Muscle of leg (tissue), 3 donors: ENCODE measurements at regions not wholly inside any gene's neighbourhood (a gene's known extent, or its start where the extent isn't known, plus 50 kb on each side); places are given as distances from the start of the nearest gene placed in this dataset.
"Not testable (repeated sequence)": the region's sequence is repeated elsewhere in the genome, so short reads cannot be mapped to it uniquely, and the experiment has no call there.

Source experiments
- DNase-seq: peaks from one replicate; pipeline ENCODE4 v3.0.0; 2013
- H3K27ac ChIP-seq: one replicate; pipeline ENCODE4 v1.5.1; 2013; ENCODE audit warnings: mild to moderate bottlenecking, low read length, control low read depth
- H3K27me3 ChIP-seq: one replicate; pipeline ENCODE4 v1.6.1; 2013; ENCODE audit warnings: low read length; ENCODE audit not compliant: control insufficient read depth, insufficient read depth
- H3K36me3 ChIP-seq: one replicate; pipeline ENCODE4 v1.6.1; 2013; ENCODE audit warnings: low read length; ENCODE audit not compliant: control insufficient read depth, insufficient read depth
- H3K4me1 ChIP-seq: one replicate; pipeline ENCODE4 v1.6.1; 2013; ENCODE audit warnings: low read length; ENCODE audit not compliant: control insufficient read depth, insufficient read depth
- H3K4me3 ChIP-seq: one replicate; pipeline ENCODE4 v1.5.1; 2013; ENCODE audit warnings: low read length, control low read depth
- H3K9me3 ChIP-seq: replicated peaks from 2 replicates; pipeline ENCODE4 v1.6.1; 2013; ENCODE audit warnings: low read depth, low read length; ENCODE audit not compliant: control insufficient read depth
- WGBS: methylation state at CpG from one replicate; pipeline ENCODE4 v1.1.5; 2013; ENCODE audit warnings: missing lambda C conversion rate; ENCODE audit not compliant: insufficient coverage; 5-methylcytosine and 5-hydroxymethylcytosine counted together

DNA sequence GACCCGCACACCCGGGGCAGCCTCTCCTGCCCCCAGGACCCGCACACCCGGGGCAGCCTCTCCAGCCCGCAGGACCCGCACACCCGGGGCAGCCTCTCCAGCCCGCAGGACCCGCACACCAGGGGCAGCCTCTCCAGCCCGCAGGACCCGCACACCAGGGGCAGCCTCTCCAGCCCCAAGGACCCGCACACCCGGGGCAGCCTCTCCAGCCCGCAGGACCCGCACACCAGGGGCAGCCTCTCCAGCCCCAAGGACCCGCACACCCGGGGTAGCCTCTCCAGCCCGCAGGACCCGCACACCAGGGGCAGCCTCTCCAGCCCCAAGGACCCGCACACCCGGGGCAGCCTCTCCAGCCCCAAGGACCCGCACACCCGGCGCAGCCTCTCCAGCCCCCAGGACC, 108.5 kb downstream of the PDGFA start:
- Histone ChIP-seq H3K27me3 (peaks cover 30% of the 10 kb centered on the region), H3K4me1 (peaks cover 13% of the 10 kb centered on the region)
- H3K9me3 ChIP-seq, H3K36me3 ChIP-seq, DNase-seq, H3K27ac ChIP-seq, H3K4me3 ChIP-seq: not testable (repeated sequence)
- WGBS = 88% methylated on average over 12 of the region's 24 CpGs

DNA sequence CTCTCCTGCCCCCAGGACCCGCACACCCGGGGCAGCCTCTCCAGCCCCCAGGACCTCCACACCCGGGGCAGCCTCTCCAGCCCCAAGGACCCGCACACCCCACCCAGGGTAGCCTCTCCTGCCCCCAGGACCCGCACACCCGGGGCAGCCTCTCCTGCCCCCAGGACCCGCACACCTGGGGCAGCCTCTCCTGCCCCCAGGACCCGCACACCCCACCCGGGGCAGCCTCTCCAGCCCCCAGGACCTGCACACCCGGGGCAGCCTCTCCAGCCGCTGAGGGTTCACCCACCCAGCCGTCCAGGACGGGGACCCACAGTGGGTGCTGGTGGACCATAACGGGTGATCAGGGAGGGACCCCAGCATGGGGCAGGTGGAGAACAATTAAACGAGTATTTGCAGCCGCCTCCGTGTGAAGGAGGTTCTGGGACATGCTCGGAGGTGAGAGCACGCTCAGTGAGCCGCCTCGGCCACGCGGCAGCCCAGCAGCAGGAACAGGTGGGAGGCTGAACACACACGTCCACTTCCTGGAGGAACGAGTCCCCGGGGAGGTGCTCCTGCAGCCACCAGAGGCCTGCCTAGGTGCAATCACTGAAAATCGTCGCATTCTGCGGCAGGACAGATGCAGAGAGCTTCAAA, 107.9 kb downstream of the PDGFA start:
- no peaks in the 10 kb centered on the region for H3K36me3 ChIP-seq
- no peak overlapping the region for H3K4me3 ChIP-seq
- H3K4me1 ChIP-seq = peaks cover 12% of the 10 kb centered on the region
- WGBS = 63% methylated on average over 23 of the region's 29 CpGs
- no peak for DNase-seq
- no peaks in the 10 kb centered on the region for H3K9me3 ChIP-seq
- peaks cover 30% of the 10 kb centered on the region for H3K27me3 ChIP-seq
- H3K27ac ChIP-seq = no peak overlapping the region

DNA sequence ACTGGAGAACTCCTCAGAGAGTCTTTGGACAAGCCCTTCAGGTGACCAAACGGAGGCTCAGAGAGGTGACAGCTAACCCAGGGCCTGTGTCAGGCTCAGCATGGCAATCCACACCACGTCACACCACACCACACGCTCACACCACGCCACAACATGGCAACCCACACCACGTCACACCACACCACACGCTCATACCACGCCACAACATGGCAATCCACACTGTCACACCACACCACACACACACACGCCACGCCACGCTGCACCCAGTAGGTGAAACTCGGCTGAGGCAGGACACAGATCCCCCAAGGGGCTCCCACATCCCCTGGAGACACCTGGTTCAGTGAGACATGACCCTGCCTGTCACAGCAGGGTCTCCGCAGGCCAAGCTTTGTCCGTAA, 107.3 kb downstream of the PDGFA start:
- 99% methylated on average over 13 of the region's 13 CpGs for WGBS
- Histone ChIP-seq H3K27ac (no peak overlapping the region), H3K36me3 (no peaks in the 10 kb centered on the region), H3K4me1 (peaks cover 12% of the 10 kb centered on the region), H3K4me3 (no peak overlapping the region), H3K9me3 (peaks cover 3% of the 10 kb centered on the region), H3K27me3 (peaks cover 30% of the 10 kb centered on the region)
- DNase-seq = no peak

DNA sequence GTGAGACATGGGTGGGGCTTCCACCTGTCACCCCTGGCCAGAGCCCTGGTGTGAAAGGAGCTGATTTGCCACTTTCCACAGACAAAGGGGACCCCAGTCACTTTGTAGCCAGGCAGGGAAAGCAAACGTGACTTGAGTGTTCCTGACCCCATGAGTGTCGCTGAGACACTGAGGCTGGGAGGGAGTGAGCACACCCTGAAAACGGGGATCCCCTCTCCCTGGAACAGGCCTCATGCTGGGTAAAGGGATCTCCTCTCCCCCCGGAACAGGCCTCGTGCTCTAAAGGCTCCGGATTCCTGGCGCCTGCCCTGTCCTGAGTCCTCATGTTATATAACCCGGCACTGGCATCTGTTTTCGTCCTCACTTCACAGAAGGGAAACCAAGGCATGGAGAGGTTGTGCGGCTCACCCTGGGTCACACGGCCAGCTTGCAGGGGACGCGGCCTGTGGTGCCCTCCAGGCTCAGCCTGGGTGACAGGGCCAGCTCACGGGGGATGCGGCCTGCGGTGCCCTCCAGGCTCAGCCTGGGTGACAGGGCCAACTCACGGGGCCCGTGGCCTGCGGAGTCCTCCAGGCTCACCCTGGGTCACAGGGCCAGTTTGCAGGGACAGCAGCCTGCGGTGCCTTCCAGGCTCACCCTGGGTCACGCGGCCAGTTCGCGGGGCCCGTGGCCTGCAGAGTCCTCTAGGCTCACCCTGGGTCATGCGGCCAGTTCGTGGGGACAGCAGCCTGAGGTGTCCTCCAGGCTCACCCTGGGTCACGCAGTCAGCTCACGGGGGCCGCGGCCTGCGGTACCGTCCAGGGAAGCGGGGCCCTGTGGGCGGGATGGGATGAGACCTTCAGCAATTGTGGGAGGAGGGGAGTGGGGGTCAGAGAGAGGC, 104.7 kb downstream of the PDGFA start:
- H3K4me3 ChIP-seq = no peak overlapping the region
- no peaks in the 10 kb centered on the region for H3K36me3 ChIP-seq
- peaks cover under 1% of the 10 kb centered on the region for H3K4me1 ChIP-seq
- 86% methylated on average over 35 of the region's 35 CpGs for WGBS
- DNase-seq = no peak
- peaks cover 8% of the 10 kb centered on the region for H3K27me3 ChIP-seq
- H3K27ac ChIP-seq = no peak overlapping the region
- peaks cover 14% of the 10 kb centered on the region for H3K9me3 ChIP-seq

DNA sequence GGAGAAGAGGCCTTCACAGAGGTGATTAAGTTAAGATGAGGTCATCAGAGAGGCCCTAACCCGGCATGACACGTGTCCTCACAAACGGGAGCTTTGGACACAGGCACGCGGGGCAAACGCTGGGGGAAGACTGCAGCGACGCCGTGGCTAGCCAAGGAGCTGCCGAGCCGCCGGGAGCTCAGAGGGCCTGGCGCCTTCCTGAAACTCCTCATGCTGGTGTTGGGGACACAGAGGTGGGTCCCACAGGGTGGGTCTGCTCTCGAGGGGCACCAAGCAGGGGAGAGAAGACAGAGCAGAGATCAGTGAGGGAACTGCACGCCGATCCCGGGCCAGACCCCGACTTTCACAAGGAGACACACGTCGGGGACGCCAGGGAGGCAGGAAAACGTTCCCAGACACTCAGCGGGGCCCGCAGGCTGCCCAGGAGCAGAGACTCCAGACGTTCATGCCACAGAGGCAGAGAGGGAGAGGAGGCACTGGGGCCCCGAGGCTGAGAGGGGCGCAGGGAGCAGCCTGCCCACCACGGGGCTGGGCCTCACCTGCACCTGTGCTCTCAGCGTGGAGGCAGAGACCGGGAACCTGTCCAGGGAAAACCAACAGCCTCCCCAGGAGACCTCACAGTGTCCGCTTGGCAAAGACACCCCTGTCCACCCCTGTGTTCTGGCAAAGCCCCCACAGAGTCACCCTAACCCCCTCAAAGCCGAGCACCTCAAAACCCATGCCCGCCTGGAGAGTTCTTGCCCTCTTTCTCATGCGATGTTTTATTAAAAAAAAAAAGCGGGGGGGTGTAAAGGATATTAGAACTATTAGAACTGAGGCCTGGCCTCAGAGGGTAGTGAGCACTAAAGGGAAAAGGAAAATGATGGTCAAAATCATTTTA, 103.8 kb downstream of the PDGFA start:
- H3K4me1 ChIP-seq = no peaks in the 10 kb centered on the region
- WGBS = 70% methylated on average over 30 of the region's 35 CpGs
- DNase-seq = no peak

GRCh38 chr7:416761-417624, 102.7 kb downstream of the PDGFA start:
- Histone ChIP-seq H3K27me3 (peaks cover 16% of the 10 kb centered on the region), H3K9me3 (peaks cover 14% of the 10 kb centered on the region), H3K27ac (no peak overlapping the region), H3K4me3 (no peak overlapping the region), H3K4me1 (no peaks in the 10 kb centered on the region), H3K36me3 (no peaks in the 10 kb centered on the region)
- 92% methylated on average over 24 of the region's 25 CpGs for whole genome bisulfite sequencing
- no peak for DNase-seq

More for the DNA sequence above, 103.8 kb downstream of the PDGFA start:
- Histone ChIP-seq H3K27ac (no peak overlapping the region), H3K9me3 (peaks cover 14% of the 10 kb centered on the region), H3K4me3 (no peak overlapping the region), H3K27me3 (peaks cover 13% of the 10 kb centered on the region), H3K36me3 (no peaks in the 10 kb centered on the region)

GRCh38 chr7:417625-417889, 102.1 kb downstream of the PDGFA start:
- Histone ChIP-seq H3K4me3 (no peak overlapping the region), H3K9me3 (peaks cover 14% of the 10 kb centered on the region), H3K36me3 (no peaks in the 10 kb centered on the region), H3K27ac (no peak overlapping the region), H3K27me3 (peaks cover 14% of the 10 kb centered on the region), H3K4me1 (no peaks in the 10 kb centered on the region)
- WGBS = 98% methylated on average over 4 of the region's 5 CpGs
- no peak for DNase-seq

GRCh38 chr7:417973-418601, 101.6 kb downstream of the PDGFA start:
- Histone ChIP-seq H3K9me3 (peaks cover 14% of the 10 kb centered on the region), H3K36me3 (no peaks in the 10 kb centered on the region), H3K27ac (no peak overlapping the region), H3K27me3 (peaks cover 14% of the 10 kb centered on the region), H3K4me1 (no peaks in the 10 kb centered on the region), H3K4me3 (no peak overlapping the region)
- no peak for DNase-seq
- 100% methylated on average over 1 of the region's 7 CpGs for whole genome bisulfite sequencing

- Histone ChIP-seq H3K27ac (no peak overlapping the region), H3K36me3 (no peaks in the 10 kb centered on the region), H3K4me3 (no peak overlapping the region), H3K27me3 (peaks cover 19% of the 10 kb centered on the region), H3K4me1 (no peaks in the 10 kb centered on the region), H3K9me3 (peaks cover 14% of the 10 kb centered on the region)
- peak; percentile 87 for DNase-seq
- WGBS = 31% methylated on average over 11 of the region's 11 CpGs
Observed at GRCh38 chr7:418636-419280, 100.9 kb downstream of the PDGFA start.
